ENCODE measurements at regions not wholly inside any gene's neighbourhood (a gene's known extent, or its start where the extent isn't known, plus 50 kb on each side); places are given as distances from the start of the nearest gene placed in this dataset.

DNA sequence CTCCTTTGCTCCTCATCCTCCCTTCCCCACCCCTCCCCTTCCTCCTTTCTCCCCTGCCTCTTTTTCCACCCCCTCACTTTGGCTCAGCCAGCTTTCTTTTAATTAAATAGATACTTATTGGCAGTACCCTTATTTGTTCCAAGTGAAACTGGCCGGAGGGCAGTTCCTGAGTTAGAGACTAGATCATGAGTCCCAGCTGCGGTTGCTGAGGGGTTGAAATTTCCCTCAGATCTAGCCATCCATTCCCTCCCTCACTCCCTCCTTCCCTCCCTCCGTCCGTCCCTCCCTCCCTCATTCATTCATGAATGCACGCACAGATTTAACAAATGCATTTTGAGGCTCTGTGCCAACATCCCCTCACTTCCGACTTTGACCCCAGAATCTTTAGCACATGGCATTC lies 519.2 kb upstream of the EEF2KMT start:
- no peak for DNase-seq

DNA sequence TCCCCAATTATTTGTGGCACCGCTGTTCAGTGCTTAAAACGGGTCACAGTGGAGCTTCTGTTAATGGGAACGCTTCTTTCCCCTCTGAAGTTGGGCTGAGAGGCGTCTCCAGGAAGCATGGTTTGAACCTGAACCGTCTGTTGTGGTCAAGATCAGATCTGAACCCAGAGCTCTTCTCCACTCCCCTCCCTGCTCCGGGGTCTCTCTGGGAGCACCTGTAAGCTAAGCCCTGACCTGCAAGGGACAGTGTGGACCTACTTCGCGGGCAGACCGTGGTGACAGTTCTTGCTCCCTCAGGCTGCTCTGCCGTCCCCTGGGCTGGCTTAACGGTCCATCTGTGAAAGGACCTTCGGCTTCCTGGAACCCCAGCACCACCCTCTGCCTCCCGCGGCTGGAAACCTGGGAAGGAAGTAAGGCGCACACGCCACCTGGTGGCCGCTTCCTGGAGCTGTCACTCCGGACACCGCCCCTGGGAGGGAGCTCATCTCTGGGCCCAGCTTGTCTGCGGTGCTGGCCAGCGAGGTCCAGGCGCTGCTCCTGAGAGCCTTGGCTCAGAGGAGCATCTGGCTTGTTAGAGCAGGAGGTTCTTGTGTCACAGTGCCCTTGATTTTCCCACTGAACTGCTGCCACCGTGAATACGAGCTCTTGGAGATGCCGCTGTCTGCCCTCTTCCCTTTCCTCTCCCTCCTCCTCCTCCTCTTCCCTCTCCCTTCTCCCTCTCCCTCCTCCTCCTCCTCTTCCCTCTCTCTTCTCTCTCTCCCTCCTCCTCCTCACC lies 518.5 kb upstream of the EEF2KMT start:
- no peak for DNase-seq

GRCh38 chr16:5607169-5607568 lies 509.6 kb upstream of the EEF2KMT start:
- DNase-seq, result no peak

- no peak for DNase-seq
Measured at GRCh38 chr16:5605404-5605803, 507.8 kb upstream of the EEF2KMT start.

- no peak for DNase-seq
Measured at GRCh38 chr16:5604770-5605169, 507.2 kb upstream of the EEF2KMT start.

DNA sequence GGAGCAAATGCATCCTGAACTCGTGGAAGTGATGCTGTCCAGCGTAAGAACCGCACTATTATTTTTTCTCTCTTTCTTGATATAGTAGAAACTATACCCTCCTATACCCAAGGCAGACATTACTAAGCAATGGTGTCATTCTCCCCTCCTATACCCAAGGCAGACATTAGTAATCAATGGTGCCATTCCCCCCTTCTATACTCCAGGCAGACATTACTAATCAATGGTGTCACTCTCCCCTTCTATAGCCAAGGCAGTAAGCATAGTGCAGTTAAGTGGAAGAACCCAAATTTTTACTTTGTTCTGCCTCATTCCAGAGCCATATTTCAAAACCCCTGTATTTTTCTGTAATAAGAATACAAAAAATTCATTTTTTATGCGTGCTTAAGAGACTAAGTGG lies 506.2 kb upstream of the EEF2KMT start:
- DNase-seq, result no peak

GRCh38 chr16:5601957-5602356 lies 504.4 kb upstream of the EEF2KMT start:
- no peak for DNase-seq

- DNase-seq, result no peak
Measured at GRCh38 chr16:5598793-5599192, 501.2 kb upstream of the EEF2KMT start.

GRCh38 chr16:5595849-5596248 lies 498.3 kb upstream of the EEF2KMT start:
- no peak for DNase-seq

- no peak for DNase-seq
Measured at GRCh38 chr16:5590416-5590815, 492.8 kb upstream of the EEF2KMT start.

DNA sequence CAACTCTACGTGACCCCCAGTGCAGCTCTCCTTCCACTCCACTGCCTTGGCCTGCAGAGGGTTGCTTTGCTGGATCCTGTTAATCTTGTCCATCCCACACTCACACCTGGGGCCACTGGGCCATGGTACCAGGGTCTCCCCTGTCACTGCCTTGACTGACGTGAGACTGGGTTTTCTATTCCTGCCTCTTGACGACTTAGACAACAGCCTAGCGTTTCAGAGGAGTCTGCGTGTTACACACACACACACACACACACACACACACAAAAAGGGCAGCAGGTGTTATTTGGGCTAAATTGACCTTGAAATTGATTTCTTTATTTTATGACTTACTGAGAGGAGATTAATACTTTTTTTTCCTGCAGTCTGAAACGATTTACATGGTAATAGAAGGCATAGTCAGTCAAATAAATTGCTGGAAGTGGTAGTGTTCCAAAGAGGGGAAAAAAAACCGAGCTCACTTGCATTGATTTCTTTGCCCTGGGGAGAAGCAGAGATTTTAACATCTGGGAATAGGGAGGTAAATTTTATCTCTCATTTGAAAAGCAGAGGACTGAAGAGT lies 492.3 kb upstream of the EEF2KMT start:
- DNase-seq, result no peak

DNA sequence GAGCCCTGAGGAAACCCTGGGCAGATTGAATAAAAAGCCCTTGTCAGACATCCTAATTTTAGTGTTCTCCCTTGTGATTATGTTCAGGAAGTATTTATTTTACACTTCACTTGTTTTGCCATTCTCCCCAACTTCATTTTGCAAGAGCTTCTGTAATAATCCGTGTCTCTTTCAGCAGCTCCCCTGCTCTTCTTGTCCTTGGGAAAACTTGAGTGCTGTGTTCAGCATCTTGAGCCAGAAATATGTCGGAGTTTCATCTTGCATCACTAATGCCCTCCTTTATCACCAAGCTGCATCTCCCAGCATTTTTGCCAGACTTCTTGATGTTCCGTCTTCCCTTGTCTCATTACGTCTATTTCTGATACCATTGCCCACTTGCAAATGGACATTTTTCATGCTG lies 486.5 kb upstream of the EEF2KMT start:
- no peak for DNase-seq

DNA sequence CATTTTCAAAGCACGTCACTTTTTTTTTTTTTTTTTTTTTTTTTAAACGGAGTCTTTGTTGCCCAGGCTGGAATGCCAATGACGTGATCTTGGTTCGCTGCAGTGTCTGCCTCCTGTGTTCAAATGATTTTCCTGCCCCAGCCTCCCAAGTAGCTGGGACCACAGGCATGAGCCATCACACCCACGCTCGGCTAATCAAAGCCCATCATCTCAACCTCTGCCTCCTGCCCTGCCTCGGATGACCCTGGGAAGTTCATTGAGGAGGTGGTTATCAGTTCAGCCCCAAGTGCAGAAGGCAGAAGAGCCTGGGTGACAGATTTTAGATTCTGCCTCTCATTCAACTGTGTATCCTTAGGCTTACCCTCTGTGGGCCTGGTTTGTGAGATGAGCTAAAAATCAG lies 484.9 kb upstream of the EEF2KMT start:
- no peak for DNase-seq

DNA sequence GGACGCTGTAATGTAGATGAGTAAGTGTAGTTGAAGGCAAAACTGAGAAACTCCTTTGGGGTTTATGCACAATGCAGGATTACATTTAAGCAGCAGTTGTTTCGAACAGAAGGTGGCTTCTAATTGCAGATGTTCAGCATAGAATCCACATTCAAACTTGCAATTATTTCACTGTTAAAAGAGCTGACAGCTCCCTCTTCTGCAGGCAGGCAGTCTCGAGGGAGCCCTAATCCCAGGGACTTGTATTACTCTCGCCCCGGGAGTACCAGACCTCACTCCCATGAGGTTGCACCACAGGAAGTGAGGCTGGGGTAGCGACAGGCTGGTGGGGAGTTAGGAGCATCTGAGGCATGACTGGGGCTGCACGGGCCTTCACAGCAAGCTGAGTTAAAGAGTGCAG lies 484.3 kb upstream of the EEF2KMT start:
- no peak for DNase-seq

DNA sequence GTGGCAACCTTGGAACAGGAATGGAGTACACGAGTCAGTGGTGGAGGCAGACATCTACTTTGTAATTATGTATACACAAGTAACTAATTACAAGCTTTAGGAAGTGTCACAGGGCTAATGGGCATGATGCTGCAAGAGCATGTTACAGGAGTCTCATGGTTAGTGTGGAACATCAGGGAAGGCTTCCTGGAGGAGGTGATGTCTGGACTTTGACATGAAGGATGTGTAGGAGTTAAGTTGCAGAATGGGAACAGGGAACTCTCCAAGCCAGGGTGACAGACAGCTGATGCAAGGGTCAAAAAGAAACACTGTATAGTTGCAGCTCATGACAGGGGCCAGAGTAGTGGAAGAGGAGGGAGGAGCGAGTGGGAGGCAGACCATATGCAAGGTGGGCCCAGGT lies 483.8 kb upstream of the EEF2KMT start:
- no peak for DNase-seq

DNA sequence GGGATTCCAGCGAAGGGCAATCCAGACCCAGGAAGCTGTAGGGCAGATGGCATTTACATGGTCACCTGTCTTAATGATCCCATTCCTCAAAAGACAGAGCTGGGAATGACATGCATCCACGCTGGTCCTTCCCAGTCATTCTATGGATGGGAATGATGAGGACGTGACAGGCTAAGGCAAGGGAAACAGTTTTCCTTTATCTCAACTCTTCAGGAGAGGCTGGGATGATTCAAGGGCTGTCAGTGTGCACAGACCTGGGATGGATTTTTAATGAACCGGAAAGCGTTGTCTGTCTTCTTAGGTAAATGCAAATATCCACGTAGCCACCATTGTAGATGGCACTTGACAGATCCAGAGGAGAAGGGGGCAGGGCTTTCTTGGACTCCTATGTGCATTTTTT lies 483.2 kb upstream of the EEF2KMT start:
- DNase-seq, result no peak

DNA sequence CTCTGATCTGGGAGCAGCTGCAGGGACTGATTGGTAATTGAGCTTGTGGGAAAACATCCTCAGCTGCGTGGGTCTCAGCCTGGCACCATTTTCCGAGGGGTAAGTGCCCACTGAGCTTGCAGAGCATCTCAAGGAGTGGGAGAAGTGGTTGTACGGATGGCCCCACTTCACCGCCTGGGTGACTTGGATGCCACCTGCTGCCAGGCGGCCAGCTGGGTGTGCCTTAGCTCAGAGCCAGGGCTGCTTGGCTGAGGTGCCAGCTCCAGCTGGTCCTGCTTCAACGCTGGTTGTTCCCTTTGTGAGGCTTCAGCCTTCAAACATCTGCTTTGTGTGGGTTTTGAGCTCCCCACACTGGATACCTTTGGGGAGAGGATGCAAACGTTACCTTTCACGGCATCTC lies 482.7 kb upstream of the EEF2KMT start:
- DNase-seq, result no peak

DNA sequence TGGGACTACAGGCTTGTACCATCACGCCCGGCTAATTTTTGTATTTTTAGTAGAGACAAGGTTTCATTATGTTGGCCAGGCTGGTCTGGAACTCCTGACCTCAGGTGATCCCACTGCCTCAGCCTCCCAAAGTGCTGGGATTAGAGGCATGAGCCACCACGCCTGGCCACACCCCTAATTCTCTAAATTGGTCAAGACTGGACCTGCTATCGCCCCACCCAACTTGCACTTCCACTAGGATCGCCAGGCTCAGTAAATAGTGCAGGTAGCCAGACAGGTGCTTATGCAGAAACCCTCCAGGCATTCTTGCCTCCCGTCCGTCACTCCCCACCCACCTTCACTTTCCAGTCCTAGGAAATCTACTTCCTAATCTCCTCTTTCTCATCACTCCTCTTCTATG lies 481.4 kb upstream of the EEF2KMT start:
- no peak for DNase-seq

- no peak for DNase-seq
Measured at GRCh38 chr16:5577463-5577862, 479.9 kb upstream of the EEF2KMT start.

DNA sequence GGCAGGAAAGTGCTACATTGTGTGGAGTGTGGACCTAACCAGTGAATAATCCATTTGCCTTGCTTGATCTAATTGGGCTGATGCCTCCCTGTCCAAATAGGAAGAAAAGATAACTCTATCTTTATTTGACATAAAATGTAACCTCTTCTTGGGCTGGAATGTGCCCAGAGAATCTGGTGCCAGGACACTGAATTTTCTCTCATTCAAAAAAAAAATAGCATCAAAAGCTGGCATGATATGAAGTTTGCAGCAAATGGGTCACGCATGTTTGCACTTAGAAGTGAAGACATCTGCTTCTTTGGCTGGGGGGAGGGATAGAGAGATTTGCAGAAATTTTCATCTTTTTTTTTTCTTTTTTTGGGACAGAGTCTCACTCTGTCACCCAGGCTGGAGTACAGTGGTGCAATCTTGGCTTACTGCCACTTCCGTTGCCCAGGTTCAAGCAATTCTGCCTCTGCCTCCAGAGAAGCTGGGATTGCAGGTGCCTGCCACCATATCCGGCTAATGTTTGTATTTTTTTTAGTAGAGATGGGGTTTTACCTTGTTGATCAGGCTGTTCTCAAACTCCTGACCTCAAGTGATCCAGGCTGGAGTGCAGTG lies 478.2 kb upstream of the EEF2KMT start:
- DNase-seq, result no peak

DNA sequence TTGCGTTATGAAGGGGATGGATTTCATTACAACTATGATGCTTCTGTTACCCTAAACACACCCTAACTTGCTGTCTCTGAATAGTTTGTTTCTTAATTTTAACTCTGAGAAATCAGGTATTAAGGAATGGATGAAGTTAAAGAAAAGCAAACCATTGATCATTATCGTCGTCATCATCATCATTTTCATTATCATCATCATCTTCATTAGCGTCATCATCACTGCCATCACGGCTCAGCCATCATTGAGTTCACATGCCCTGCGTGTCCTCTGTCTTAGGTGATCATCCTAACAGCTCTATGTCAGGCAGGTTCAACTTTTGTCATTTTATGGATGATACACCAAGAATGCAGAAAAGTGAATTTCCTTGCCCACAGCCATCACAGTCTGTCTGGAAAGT lies 477.5 kb upstream of the EEF2KMT start:
- no peak for DNase-seq

DNA sequence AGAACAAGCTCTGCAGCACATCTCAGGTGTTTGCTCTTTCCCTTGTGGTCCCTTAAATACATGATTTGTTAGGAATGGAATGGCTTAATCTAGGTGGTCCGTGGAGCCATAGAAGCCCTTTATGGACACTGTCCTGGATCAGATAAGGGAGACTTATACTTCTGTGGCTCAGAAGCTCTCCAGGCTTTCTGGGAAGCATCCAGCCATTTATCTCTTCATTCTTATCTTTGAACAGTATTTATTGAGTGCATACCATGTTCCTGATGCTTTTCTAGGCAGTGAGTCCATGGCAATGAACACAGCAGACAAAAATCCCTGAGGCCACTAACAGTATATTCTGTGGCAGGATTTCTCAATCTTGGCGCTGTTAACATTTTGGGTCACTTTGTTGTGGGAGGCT lies 474.5 kb upstream of the EEF2KMT start:
- DNase-seq, result no peak

- DNase-seq, result no peak
Measured at GRCh38 chr16:5571446-5571845, 473.9 kb upstream of the EEF2KMT start.

DNA sequence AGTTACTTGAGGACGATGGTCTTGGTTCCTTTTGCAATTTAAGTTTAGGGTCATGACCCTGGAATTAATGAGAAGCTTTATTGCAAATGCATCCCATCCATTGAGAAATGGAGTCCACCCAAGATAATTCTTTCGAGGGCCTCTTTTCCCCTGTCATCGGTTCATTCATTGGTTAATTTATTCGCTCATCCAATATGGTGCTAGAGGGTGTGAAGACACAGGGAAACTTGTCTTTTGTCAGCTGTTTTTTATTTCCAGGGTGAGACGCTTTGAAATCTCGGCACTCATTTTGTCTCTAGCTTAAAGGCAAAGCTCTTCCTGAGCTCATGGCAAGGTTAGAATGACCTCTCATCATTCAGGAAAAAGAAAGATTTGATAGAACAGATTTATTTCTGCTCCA lies 464.2 kb upstream of the EEF2KMT start:
- no peak for DNase-seq

DNA sequence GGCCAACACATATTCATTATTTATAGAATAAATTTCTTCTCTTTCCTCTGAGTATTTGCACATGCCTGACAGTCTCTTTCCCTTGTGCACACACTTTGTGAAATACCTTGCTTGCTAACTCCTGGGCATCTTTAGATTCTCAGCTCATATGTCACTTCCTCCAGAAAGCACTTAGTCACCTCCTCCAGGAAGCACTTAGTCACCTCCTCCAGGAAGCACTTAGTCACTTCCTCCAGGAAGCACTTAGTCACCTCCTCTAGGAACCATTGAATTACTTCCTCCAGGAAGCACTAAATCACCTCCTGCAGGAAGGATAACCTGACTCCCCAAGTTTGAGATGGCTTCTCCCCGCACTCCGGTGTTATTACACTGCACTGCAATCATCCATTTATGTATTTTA lies 462.5 kb upstream of the EEF2KMT start:
- DNase-seq, result no peak
